Iris pigment epithelial cell (primary cell): ENCODE measurements at regions not wholly inside any gene's neighbourhood (a gene's known extent, or its start where the extent isn't known, plus 50 kb on each side); places are given as distances from the start of the nearest gene placed in this dataset.
A peak's percentile ranks its signal among the peaks of the same experiment; 100 is the strongest.
"Not testable (repeated sequence)": the region's sequence is repeated elsewhere in the genome, so short reads cannot be mapped to it uniquely, and the experiment has no call there.

Experiments used
- DNase-seq: peaks from one replicate; pipeline ENCODE4 v3.0.0-alpha.2; 2011; ENCODE audit warnings: low read depth

DNA sequence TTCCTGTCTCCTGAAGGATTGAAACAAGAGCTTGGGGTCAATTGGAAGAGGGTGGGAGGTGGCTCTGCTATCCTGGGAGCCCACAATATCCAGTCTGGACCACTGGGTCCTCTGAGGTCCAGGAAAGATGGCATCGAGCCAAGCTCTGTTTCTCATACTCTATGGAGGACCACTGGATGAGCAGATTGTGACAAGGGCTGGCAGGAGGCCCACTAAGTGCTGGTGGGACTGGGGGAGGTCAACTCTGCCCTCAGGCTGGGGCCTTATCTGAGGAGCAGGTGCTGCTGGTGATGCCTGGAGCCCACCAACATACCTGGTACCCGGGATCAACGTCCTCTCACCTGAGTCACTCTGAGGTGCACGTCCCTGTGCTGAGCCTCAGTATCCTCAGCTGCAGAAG, 142.4 kb downstream of the NDUFA10 start:
- DNase-seq: no peak

DNA sequence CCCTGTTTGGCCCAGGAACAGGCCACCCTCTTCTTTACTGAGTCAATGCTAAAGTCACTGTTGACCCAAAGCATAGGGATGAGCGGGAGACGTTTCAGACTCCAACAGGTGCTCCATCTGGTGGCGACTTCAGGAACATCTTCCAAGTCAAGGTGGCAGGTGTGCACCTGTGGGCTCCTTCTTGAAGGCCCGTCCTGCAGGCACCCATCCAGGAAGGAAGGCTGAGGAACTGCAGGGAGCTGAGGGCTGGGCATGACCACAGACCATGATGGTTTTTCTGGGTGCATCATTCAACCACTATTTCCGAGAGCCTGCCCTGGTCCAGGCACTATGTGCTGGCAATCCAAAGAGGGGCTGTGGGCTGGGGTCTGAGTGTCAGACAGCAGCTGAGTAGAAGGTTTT, 142.8 kb downstream of the NDUFA10 start:
- DNase-seq: peak; percentile 30

DNA sequence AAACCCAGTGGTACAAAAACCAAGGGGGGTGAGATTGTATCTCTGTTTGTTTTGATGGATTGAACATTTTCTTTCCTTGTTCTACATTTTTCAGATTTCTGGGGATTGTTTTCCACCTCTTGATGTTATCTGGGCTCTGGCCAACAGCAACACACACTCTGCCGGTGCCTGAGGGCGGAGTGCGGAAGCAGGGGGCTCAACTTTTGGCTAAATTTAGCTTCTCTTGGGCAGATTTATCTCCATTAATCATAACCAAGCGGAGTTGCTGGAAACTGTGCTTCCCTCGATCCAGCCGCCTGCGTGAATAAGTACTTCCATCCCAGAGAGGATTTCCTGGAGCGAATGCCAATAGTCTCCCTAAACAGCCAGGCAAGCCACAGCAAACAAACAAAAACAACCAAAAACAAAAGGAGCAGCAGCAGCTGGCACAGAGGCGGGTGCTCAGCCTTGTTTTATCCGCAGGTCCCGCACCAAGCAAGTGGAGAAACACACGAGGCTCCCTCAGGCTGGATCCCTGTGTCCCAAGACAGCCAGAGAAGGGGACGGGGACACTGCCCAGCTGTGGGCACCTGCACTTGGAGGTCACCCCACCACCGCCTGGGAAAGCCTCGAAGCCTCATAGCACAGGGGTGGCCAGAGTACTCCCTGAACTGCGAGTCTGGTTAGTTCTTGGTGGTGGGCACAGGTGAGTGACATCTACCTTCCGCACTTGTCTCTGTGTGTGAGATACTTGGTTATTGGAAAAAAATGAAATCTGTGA, 143.4 kb downstream of the NDUFA10 start:
- peak; percentile 49 for DNase-seq

DNA sequence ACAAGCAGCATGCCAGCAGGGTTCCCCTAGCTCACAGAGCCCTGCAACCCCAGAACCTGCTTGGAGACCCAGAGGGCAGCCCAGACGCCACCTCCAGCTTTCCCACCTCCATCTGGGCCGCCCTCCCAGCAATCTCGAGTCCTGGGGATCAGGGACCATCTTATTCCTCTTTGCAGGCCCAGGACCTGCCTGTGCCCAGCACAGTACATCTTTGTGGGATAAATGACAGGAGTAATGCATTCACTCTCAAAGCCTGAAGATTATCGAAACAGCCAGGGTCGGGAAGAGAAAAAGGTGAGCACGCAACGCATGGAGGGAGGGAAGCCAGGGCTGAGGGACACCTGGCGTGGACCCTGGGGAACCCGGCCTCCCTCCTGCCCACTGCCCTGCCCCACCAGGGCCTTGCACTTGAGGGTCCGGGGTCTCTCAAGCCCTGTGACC, 144.1 kb downstream of the NDUFA10 start:
- DNase-seq: no peak

DNA sequence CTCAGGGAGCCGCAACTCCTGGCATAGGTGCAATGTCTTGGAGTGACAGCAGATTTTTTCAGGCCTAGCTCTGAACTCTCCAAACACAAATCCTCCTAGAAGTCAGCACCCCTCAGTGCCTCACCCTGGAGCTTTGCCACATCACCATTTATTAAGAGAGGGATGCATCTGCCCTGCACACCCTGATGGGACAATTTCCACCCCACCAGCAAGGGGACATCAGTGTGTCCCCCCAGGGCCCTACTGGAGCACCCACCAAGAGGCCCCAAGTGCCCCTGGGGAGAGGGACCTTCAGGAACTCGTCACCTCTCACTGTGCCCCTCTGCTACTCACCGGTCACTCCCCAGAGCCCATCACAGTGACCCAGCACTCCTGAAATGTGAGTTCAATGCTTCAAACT, 144.7 kb downstream of the NDUFA10 start:
- no peak for DNase-seq

DNA sequence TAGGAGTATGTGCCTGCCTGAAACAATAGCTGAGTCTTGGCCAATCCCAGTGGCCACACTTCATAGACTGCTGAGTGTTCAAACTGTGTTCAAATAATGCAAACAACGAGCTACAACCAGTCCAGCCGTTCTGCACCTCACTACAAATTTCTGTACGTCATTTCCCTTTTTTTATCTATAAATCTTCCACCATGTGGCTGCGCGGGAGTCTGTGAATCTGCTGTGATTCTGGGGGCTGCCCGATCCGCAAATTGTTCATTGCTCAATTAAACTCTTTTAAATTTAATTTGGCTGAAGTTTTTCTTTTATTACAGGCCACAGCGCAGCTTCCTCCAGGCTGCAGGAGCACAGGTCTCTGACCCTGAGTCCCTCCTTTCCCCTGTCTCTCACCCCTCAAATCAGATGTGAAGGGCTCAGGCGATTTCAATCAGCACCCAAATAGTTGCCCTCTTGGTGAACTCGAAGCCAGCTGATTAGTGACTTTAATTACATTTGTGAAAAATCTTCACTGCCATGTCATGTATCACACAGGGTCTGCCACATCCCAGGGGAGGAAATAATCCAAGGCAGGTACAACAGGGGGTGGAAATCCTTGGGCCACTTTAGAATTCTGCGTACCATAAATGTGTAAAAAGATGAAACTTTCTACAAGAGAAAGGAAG, 145.6 kb downstream of the NDUFA10 start:
- DNase-seq: no peak

DNA sequence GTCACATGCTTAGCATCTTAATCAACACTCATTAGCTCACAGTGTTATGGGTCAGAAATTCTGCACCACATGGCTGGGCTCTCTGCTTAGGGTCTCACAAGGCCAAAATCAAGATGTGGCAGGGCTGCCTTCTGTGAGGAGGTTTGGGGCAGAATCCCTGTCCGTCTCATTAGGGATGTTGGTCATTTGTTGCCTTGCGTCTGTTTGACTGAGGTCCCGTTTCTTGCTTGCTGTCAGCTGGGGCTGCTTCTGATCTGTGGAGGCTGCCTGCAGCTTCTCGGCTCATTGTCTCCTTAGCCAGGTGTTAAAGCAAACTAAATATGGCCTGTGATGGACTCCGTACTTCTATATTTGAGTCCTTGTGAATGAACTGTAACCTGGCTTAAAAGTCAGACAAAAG, 146.5 kb downstream of the NDUFA10 start:
- DNase-seq: no peak

DNA sequence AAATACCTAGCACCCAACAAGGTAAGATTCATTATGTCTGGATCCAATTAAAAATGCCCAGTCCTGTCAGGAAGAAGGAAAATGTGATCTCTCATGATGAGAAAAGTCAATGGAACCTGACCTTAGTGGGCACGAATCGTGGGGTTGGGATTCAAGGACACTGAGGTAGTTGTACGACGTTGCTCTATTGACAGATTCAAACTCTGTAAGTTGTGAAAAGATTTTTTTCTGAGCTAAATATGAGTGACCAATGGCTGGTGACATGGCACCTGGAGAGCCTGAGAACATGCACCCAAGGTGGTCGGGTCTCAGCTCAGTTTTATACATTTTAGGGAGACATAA, 148.2 kb downstream of the NDUFA10 start:
- no peak for DNase-seq

DNA sequence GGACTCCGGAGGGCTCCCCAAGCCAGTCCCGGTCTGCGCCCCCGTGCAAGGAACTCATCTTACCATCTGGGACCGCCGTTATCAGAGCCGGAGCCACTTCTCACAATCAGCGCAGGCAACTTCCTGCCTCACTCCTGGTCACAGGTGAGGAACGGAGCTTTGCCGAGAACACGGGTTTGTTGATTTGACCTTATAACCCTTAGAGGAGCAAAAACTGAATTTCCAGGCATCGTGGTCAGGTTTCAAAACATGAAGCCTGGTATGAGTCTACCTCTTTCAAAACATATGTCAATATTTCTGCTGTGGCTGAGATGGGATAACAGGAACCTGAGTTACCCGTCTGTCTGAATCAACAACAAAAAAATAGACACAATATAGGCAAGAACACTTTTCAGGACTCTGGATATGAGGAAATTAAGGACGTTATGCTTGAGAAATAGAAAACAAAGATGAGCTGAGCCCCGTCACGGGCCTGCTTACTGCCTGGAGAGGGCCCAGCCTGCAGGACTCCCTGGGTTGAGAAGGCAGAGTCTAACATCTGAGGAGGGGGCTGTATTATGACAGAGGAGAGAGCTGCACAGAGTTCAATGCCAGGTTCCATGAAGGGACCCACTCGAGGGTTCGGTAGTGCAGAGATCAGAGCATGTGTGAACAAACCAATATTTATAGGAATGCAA, 148.7 kb downstream of the NDUFA10 start:
- no peak for DNase-seq

DNA sequence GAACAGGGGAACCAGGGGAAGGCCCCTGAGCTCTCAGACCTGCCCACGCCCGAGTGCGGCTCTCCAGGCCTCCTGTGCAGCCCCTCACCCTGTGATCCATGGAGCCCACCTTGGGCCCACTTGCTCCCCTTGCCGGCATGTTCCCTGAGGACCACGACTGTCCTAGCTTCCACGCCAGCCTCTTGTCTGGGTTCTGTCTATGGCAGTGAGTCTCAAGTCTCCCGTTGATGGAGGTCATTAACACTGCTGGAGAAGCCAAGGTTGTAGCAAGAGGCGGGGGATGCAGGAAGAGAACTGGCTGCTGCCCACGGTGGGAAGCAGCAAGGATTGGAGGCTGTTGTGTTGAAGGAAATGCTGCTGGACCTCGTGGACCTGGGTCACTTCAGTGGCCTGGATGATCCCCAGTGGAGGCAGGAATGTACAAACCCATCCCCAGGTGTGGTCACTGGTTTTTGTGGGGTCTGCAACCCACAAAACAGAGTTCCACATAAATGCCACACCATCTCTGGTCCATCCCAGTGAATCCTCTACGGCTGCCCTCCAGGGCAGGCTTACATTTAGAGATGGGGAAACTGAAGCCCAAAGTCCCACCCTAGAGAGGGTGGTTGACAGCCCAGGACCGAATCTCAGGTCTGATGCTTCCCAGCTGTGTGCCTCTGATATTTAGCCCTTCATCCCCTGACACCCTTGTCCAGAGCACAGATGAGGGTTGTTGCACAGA, 150.3 kb downstream of the NDUFA10 start:
- DNase-seq: no peak

DNA sequence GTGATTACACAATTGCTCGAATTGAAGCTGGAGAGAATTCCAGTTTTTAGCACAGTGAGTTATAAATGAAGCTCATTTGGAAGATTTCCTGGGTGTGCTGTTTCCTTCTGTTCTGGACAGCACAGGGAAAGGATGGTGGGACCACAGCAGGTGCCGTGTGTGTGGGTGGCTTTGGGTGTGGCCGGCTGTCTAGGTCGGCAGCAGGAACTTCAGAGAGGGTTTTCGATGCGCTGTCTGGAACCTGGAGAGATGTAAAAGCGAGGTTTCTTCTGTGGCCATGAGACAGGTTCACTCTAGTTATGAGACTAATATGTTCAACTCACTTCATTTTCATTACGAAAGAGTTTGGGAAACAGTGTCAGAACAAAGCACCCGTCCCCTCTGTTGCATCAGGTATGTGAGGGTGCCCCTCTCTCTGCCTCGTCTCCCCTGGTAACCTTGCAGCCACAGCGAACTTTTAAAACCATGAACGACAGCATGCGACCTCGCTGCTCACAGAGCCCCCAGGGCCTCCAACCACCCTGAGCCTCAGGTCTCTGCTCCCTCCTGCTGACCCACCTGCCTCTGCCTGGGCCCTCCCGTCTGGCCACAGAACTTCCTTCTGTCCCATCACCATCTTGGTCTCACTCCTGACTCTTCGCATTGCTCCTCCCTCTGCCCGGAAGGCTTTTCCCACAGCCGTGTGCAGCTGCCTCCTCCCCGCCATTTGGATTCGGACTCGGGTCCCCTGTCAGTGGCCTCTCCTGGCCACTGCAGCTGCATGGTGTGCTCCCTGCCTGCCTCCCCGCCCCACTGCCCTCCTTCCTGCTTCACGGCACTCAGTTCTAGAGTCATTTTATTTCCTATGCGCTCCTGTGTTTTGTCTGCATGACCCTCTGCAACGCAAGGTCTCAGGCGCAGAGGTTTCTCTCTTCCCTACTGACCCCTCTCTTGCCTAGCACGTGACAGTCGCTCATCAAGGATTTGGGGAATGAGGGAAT, 151.2 kb downstream of the NDUFA10 start:
- DNase-seq: no peak

DNA sequence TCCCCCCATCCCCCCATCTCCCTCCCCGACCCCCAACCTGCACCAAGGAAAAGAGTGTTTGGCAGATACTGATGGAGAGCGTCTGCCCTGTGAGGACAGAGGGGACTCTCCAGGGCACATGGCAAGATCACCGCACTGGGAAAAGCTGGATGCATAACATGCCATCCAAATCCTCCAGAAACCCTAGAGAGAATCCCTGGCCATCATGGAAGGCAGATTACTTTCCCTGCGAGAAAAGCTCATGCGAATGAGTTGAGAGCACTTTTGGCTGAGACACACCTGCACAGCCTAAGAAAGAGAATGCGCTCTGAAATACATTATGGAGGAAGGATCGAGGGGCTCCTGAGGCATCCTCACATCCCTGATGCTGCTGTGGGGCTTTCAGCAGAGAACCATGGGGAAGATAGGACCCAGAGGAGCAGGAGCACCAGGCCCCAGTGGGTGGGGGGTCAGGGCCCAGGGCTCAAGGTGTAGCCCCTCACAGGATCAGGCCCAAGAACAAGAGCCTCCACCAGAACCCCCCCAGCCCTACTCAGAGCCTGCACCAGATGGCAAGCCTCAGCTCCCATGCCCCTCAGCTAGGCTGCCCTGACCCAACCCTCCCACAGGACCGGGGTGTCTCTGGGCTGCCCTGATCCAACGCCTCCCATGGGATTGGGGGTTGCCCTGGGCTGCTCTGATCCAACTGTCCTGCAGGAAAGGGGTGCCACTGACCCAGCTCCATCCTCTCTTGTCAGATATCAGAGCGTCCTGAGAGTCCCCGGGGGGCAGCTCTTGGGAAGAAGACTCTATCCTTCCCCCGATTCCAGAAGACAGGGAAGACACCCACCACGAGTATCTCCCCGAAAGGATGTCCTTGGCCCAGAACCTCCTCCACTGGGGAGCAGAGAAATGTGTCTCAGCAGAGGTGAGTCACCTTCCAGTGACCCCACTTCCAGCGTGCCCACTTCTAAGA, 153.4 kb downstream of the NDUFA10 start:
- DNase-seq: no peak

DNA sequence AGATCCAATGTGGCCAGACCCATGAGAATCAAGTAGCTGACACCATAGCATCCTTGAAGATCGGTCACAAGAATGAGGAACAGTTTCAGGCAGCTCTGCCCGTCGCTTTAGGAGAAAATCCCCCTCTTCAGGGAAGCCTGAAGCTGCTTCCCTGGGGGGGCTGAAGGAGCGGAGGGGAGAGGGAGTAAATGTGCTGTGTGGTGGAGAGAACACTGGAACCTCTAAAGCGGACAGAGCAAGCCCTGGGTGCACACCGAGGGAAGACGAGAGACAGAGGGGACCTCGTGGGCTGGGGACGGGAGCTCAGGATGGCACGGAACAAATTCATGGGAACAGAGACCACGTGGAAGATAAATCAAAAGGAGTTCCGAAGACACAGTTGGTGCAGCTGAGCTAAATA, 154.3 kb downstream of the NDUFA10 start:
- DNase-seq: no peak

DNA sequence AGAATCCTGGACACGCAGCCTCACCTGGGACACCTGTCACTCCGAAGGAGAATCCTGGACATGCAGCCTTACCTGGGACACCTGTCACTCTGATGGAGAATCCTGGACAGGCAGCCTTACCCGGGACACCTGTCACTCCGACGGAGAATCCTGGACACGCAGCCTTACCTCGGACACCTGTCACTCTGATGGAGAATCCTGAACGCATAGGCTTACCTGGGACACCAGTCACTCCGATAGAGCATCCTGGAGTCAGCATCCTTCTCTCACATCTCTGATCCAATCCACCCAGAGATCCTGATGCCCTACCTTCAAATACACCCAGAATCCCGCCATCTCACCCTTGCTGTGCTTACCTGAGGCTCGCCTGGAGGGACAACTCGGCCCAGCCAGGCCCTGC, 154.9 kb downstream of the NDUFA10 start:
- no peak for DNase-seq

DNA sequence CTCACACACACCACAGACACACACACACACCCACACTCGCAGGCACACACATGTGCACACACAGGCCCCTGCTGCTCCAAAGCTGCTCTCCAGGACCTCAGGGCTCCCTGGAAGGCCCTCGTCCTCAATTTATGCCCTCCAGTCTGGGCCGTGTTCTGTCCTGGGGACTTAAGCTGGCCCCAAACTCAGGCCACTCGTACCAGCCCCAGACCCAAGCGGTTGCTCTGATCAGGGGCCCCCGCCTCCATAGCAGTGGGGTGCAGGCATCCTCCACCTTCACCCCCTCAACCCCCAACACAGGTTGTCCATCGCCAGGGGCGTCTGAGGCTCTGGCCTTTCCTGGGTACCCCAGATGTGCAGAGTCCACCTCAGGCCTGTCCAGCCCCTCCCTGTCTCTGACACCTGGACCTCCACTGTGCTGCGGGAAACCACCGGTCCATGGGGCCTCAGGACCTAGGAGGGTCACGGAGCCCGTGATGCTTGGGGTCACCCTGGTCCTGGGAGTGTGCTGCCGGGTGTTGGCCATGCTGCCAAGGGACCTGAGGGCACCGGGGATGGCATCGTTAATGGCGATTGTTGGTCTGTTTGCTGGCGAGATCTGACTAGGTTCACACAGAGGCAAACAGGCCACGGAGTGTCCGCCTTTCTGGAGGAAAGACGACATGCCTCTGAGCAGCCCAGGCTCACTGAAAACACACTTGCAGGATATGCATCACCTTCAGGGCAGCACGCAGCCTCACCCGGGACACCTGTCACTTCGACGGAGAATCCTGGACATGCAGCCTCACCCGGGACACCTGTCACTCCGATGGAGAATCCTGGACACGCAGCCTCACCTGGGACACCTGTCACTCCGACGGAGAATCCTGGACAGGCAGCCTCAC, 155.6 kb downstream of the NDUFA10 start:
- no peak for DNase-seq

DNA sequence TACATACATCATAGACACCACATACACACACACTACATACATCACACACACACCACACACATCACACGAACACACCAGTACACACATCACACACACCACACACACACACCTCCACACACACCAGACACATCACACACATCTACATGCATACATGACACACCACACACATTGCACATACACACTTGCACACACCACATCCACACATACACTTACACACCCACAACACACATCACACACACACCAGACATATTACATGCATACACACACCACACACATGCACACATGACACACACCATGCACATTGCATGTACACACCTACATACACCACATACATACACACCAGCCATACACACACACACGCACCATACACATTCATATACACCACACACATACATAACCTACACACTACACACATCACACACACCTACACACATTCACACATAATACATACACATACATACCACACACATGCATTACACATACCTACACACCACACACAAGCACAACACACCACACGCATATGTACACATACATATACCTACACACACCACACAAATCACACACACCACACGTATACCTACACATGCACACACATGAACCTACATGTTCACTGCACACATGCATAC, 156.5 kb downstream of the NDUFA10 start:
- DNase-seq: no peak

DNA sequence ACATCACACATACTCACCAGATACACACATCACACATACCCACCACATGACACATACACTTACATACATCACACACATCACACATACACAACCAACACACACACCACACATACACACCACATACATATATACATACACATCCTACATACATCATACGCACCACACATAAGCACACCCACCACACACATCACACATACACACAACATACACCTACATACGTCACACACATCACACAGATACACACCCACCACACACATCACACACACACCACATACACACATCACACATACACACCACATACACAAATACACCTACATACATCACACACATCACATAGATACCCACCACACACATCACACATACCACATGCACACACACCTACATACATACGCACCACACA, 158.4 kb downstream of the NDUFA10 start:
- DNase-seq: no peak

DNA sequence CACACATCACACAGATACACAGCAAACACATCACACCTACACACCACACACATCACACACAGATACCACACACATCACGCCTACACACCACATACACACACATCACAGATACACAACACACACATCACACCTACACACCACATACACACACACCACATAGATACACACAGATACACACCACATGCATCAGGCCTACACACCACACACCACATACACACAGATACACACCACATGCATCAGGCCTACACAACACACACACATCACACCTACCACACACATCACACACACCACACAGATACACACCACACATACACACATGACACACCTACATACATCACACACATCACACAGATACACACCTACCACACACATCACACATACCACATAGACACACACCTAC, 158.8 kb downstream of the NDUFA10 start:
- no peak for DNase-seq

DNA sequence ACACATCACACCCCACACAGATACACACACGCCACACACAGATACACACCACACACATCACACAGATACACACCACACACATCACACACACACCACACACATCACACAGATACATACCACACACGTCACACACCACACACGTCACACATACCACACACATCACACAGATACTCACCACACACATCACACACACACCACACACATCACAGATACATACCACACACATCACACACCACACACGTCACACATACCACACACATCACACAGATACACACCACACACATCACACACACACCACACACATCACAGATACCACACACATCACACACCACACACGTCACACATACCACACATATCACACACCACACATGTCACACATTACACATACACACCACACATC, 159.3 kb downstream of the NDUFA10 start:
- not testable (repeated sequence) for DNase-seq
